Stimulated activated naive B cell treated with anti-CD40 and anti-IgM and Interleukin-4, amounts not matched to agents 10 μg/mL and 1 μg/mL and 100 μg/mL, for 72 hours (primary cell): ENCODE measurements at regions not wholly inside any gene's neighbourhood (a gene's known extent, or its start where the extent isn't known, plus 50 kb on each side); places are given as distances from the start of the nearest gene placed in this dataset.
A peak's percentile ranks its signal among the peaks of the same experiment; 100 is the strongest.

Source experiments
- ATAC-seq, 2 donors: fragments of 150-1000 bp; cut with Tn5 transposase; replicated peaks; 2 replicates each; pipeline ENCODE4 v1.10.0; 2021; ENCODE audit warnings: moderate library complexity in 1 of 2
- DNase-seq: peaks from one replicate; pipeline ENCODE4 v3.0.0; 2021
- H3K27ac Mint-ChIP-seq: one replicate; pipeline ENCODE4 v1.8.0; 2022; ENCODE audit warnings: mild to moderate bottlenecking, mixed read lengths
- H3K27me3 Mint-ChIP-seq, 2 donors: one replicate each; pipeline ENCODE4 v1.8.0; 2022; ENCODE audit warnings: mixed read lengths in 2 of 2
- H3K36me3 Mint-ChIP-seq, 2 donors: one replicate each; pipeline ENCODE4 v1.8.0; 2022; ENCODE audit warnings: mixed read lengths in 2 of 2, mild to moderate bottlenecking in 1 of 2
- H3K4me1 Mint-ChIP-seq, 2 donors: one replicate each; pipeline ENCODE4 v1.8.0; 2022; ENCODE audit warnings: mixed read lengths in 2 of 2, mild to moderate bottlenecking in 1 of 2
- H3K4me3 Mint-ChIP-seq, 2 donors: one replicate each; pipeline ENCODE4 v1.8.0; 2022; ENCODE audit warnings: mild to moderate bottlenecking in 2 of 2, mixed read lengths in 2 of 2, moderate library complexity in 1 of 2
- H3K9me3 Mint-ChIP-seq, 2 donors: one replicate each; pipeline ENCODE4 v1.8.0; 2022; ENCODE audit warnings: mixed read lengths in 2 of 2, mild to moderate bottlenecking in 1 of 2

- Mint-ChIP-seq H3K4me3 (peak overlapping the region; percentile 48 to 50), H3K27me3 (peaks cover 25 to 50% of the 10 kb centered on the region in 2 donors), H3K27ac (no peak overlapping the region), H3K4me1 (peaks cover 0 to 4% of the 10 kb centered on the region in 2 donors), H3K9me3 (peaks cover 0 to 6% of the 10 kb centered on the region in 2 donors), H3K36me3 (peaks cover 6 to 7% of the 10 kb centered on the region in 2 donors)
- DNase-seq (peak; percentile 23), ATAC-seq (peak; percentile 85 to 87)
Observed at GRCh38 chr17:51372345-51373004, 112.1 kb downstream of the UTP18 start.

GRCh38 chr17:51373489-51374152, 113.3 kb downstream of the UTP18 start:
- Mint-ChIP-seq H3K27me3 (peaks cover 25 to 54% of the 10 kb centered on the region in 2 donors), H3K4me1 (peaks cover 0 to 4% of the 10 kb centered on the region in 2 donors), H3K9me3 (peaks cover 0 to 6% of the 10 kb centered on the region in 2 donors), H3K36me3 (peaks cover 6 to 7% of the 10 kb centered on the region in 2 donors), H3K27ac (no peak overlapping the region), H3K4me3 (no peak overlapping the region)
- DNase-seq (no peak), ATAC-seq (no peak)

GRCh38 chr17:51374209-51374608, 113.9 kb downstream of the UTP18 start:
- peaks cover 6 to 7% of the 10 kb centered on the region in 2 donors for H3K36me3 Mint-ChIP-seq
- H3K9me3 Mint-ChIP-seq = peaks cover 0 to 6% of the 10 kb centered on the region in 2 donors
- H3K27ac Mint-ChIP-seq = no peak overlapping the region
- no peak overlapping the region for H3K4me3 Mint-ChIP-seq
- DNase-seq = no peak
- peaks cover 0 to 4% of the 10 kb centered on the region in 2 donors for H3K4me1 Mint-ChIP-seq
- H3K27me3 Mint-ChIP-seq = peaks cover 22 to 56% of the 10 kb centered on the region in 2 donors
- no peak for ATAC-seq

- peaks cover 0 to 4% of the 10 kb centered on the region in 2 donors for H3K4me1 Mint-ChIP-seq
- DNase-seq = no peak
- H3K9me3 Mint-ChIP-seq = peaks cover 0 to 6% of the 10 kb centered on the region in 2 donors
- H3K36me3 Mint-ChIP-seq = peaks cover 6 to 7% of the 10 kb centered on the region in 2 donors
- no peak overlapping the region for H3K27ac Mint-ChIP-seq
- no peak overlapping the region for H3K4me3 Mint-ChIP-seq
- peaks cover 16 to 61% of the 10 kb centered on the region in 2 donors for H3K27me3 Mint-ChIP-seq
- no peak for ATAC-seq
Observed at GRCh38 chr17:51375771-51376170, 115.4 kb downstream of the UTP18 start.

- H3K9me3 Mint-ChIP-seq = peaks cover 0 to 4% of the 10 kb centered on the region in 2 donors
- no peak overlapping the region for H3K4me3 Mint-ChIP-seq
- DNase-seq (no peak), ATAC-seq (no peak)
- peaks cover 0 to 4% of the 10 kb centered on the region in 2 donors for H3K4me1 Mint-ChIP-seq
- H3K27me3 Mint-ChIP-seq = peaks cover 12 to 57% of the 10 kb centered on the region in 2 donors
- peaks cover 4% of the 10 kb centered on the region in 2 donors for H3K36me3 Mint-ChIP-seq
- no peak overlapping the region for H3K27ac Mint-ChIP-seq
Observed at GRCh38 chr17:51376739-51377138, 116.4 kb downstream of the UTP18 start.

- no peak overlapping the region for H3K27ac Mint-ChIP-seq
- H3K4me1 Mint-ChIP-seq = no peaks in the 10 kb centered on the region
- no peaks in the 10 kb centered on the region for H3K9me3 Mint-ChIP-seq
- H3K36me3 Mint-ChIP-seq = no peaks in the 10 kb centered on the region
- ATAC-seq (no peak), DNase-seq (no peak)
- H3K4me3 Mint-ChIP-seq = no peak overlapping the region
- peaks cover 18 to 41% of the 10 kb centered on the region in 2 donors for H3K27me3 Mint-ChIP-seq
Observed at GRCh38 chr17:51381262-51381661, 120.9 kb downstream of the UTP18 start.

GRCh38 chr17:51385208-51385607, 124.9 kb downstream of the UTP18 start:
- DNase-seq = no peak
- no peak for ATAC-seq
- H3K36me3 Mint-ChIP-seq = no peaks in the 10 kb centered on the region
- H3K4me1 Mint-ChIP-seq = no peaks in the 10 kb centered on the region
- H3K27me3 Mint-ChIP-seq = peaks cover 27 to 31% of the 10 kb centered on the region in 2 donors
- H3K4me3 Mint-ChIP-seq = no peak overlapping the region
- H3K9me3 Mint-ChIP-seq = no peaks in the 10 kb centered on the region
- no peak overlapping the region for H3K27ac Mint-ChIP-seq

- Mint-ChIP-seq H3K27me3 (peaks cover 35 to 36% of the 10 kb centered on the region in 2 donors), H3K27ac (no peak overlapping the region), H3K4me1 (no peaks in the 10 kb centered on the region), H3K9me3 (no peaks in the 10 kb centered on the region), H3K36me3 (no peaks in the 10 kb centered on the region), H3K4me3 (no peak overlapping the region)
- DNase-seq (no peak), ATAC-seq (no peak)
Observed at GRCh38 chr17:51387582-51387981, 127.2 kb downstream of the UTP18 start.

- Mint-ChIP-seq H3K4me3 (no peak overlapping the region), H3K27me3 (peaks cover 36% of the 10 kb centered on the region in 2 donors), H3K4me1 (no peaks in the 10 kb centered on the region), H3K9me3 (no peaks in the 10 kb centered on the region), H3K27ac (no peak overlapping the region), H3K36me3 (no peaks in the 10 kb centered on the region)
- no peak for DNase-seq
- no peak for ATAC-seq
Observed at GRCh38 chr17:51387986-51388385, 127.6 kb downstream of the UTP18 start.

- ATAC-seq (no peak), DNase-seq (no peak)
- no peak overlapping the region for H3K4me3 Mint-ChIP-seq
- peaks cover 36% of the 10 kb centered on the region in 2 donors for H3K27me3 Mint-ChIP-seq
- no peaks in the 10 kb centered on the region for H3K4me1 Mint-ChIP-seq
- H3K27ac Mint-ChIP-seq = no peak overlapping the region
- H3K36me3 Mint-ChIP-seq = no peaks in the 10 kb centered on the region
- H3K9me3 Mint-ChIP-seq = no peaks in the 10 kb centered on the region
Observed at GRCh38 chr17:51389875-51390274, 129.5 kb downstream of the UTP18 start.

GRCh38 chr17:51391982-51392654, 131.8 kb downstream of the UTP18 start:
- Mint-ChIP-seq H3K27ac (no peak overlapping the region), H3K4me1 (no peaks in the 10 kb centered on the region), H3K4me3 (no peak overlapping the region), H3K36me3 (no peaks in the 10 kb centered on the region), H3K9me3 (no peaks in the 10 kb centered on the region), H3K27me3 (peaks cover 24 to 28% of the 10 kb centered on the region in 2 donors)
- DNase-seq (no peak), ATAC-seq (no peak)

GRCh38 chr17:51395621-51396020, 135.3 kb downstream of the UTP18 start:
- H3K36me3 Mint-ChIP-seq = no peaks in the 10 kb centered on the region
- peaks cover 0 to 3% of the 10 kb centered on the region in 2 donors for H3K9me3 Mint-ChIP-seq
- H3K4me3 Mint-ChIP-seq = no peak overlapping the region
- H3K27me3 Mint-ChIP-seq = peaks cover 13 to 14% of the 10 kb centered on the region in 2 donors
- no peaks in the 10 kb centered on the region for H3K4me1 Mint-ChIP-seq
- ATAC-seq (no peak), DNase-seq (no peak)
- no peak overlapping the region for H3K27ac Mint-ChIP-seq

GRCh38 chr17:51397361-51398127, 137.2 kb downstream of the UTP18 start:
- DNase-seq (no peak), ATAC-seq (no peak)
- Mint-ChIP-seq H3K4me3 (no peak overlapping the region), H3K27ac (no peak overlapping the region), H3K27me3 (peaks cover 15 to 16% of the 10 kb centered on the region in 2 donors), H3K36me3 (no peaks in the 10 kb centered on the region), H3K4me1 (no peaks in the 10 kb centered on the region), H3K9me3 (peaks cover 0 to 3% of the 10 kb centered on the region in 2 donors)

GRCh38 chr17:51398128-51398525, 137.8 kb downstream of the UTP18 start:
- H3K27me3 Mint-ChIP-seq = peaks cover 17 to 18% of the 10 kb centered on the region in 2 donors
- H3K27ac Mint-ChIP-seq = no peak overlapping the region

More at GRCh38 chr17:51398128-51398525, 137.8 kb downstream of the UTP18 start:
- Mint-ChIP-seq H3K4me3 (no peak overlapping the region), H3K4me1 (no peaks in the 10 kb centered on the region), H3K36me3 (no peaks in the 10 kb centered on the region), H3K9me3 (peaks cover 0 to 3% of the 10 kb centered on the region in 2 donors)
- DNase-seq (no peak), ATAC-seq (no peak)
